ENCODE measurements at regions not wholly inside any gene's neighbourhood (a gene's known extent, or its start where the extent isn't known, plus 50 kb on each side); places are given as distances from the start of the nearest gene placed in this dataset.
"Not testable (repeated sequence)": the region's sequence is repeated elsewhere in the genome, so short reads cannot be mapped to it uniquely, and the experiment has no call there.

DNA sequence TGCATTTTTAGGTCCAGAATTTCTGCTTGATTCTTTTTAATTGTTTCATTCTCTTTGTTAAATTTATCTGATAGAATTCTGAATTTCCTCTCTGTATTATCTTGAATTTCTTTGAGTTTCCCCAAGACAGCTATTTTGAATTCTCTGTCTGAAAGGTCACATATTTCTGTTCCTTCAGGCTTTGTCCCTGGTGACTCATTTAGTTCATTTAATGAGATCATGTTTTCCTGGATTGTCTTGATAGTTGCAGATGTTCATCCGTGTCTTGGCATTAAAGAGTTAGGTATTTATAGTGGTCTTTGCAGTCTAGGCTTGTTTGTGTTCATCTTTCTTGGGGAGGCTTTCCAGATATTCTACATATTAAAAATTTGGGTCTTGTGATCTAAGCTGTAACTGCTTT is 694.8 kb upstream of the CCDC179 start:
- DNase-seq (ENCODE audit: low read depth in 3 of 3), result no peak

DNA sequence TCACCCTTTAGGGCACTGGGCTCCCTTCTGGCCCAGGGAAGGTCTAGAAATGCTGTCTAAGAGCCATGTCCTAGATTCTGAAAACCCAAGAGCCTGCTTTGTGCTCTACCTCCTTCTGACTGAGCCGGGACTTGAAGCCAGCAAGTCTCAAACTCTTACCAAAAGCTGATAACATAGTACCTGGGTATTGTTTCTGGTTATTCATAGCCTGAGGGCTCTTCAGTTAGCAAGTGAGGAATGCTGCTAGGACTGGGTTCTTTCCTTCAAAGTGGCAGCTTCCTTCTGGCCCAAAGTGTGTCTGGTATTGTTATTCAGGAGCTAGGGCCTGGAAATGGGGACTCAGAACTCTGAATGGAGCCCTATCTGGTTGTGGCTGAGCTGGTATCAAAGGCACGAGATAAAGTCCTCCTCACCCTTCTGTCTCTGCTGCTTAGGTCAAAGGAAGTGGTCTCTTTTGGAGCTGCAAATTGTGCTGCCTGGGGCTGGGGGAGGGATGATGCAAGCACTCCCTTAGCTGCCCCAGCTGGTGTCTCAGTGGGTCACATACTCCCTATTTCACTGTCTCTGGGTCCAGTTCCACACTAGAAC is 696.0 kb upstream of the CCDC179 start:
- no peak for DNase-seq (ENCODE audit: low read depth in 3 of 3)

DNA sequence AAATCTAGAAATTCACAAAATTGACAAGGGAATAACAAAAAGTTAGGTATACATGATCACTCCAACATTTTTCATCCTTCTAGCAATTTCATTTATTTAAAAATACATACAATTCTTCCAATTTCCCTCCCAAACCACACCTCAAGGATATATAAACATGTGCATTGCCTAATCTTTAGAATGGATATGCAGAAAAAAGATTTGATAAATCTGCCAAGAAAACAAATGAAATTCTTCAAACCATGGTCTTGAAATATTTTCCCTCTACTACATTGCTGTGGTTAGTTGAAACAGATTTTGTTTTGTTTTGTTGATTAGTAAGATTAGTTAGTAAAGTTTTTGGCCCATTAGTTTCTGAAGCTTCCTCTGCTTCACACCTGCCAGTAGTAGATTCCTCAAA is 703.3 kb upstream of the CCDC179 start:
- DNase-seq (ENCODE audit: low read depth in 3 of 3), result no peak

DNA sequence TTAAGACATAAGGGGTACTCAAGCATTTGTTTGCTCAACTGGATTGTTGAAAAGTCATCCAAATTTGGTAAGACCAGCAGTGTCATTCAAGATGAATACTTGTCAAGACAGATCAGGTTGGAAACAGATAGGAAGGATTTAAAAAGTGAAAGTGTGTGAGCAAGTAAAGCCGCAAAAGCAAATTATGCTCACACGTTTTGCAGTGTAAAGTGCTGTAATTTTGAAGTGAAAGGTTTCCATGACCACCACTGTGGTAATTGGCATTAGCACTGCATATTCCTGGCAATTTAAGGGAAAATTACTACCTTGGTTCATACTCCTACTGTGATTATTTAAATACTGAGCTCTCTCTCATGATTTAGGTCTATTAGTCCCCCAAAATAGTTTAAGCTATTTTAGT is 704.1 kb upstream of the CCDC179 start:
- no peak for DNase-seq (ENCODE audit: low read depth in 3 of 3)

DNA sequence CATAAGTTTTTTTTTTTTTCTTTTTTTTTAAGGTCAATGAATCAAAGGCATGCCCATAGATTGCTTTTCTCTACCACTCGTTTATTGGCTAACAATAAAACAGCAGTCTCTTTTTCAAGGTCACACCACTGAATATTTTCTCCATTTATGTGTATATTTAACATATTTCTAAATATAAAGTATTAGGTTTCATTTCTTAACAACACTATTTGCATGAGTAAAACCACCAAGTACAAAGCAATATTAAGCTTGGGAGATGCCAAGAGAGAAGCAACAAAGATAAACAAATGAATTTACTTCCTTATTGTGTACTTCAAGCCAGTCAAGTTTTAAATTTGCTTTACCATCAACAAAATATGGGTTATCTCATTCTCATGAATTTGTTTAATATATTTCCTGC is 708.9 kb upstream of the CCDC179 start:
- DNase-seq (ENCODE audit: low read depth in 3 of 3), result no peak

DNA sequence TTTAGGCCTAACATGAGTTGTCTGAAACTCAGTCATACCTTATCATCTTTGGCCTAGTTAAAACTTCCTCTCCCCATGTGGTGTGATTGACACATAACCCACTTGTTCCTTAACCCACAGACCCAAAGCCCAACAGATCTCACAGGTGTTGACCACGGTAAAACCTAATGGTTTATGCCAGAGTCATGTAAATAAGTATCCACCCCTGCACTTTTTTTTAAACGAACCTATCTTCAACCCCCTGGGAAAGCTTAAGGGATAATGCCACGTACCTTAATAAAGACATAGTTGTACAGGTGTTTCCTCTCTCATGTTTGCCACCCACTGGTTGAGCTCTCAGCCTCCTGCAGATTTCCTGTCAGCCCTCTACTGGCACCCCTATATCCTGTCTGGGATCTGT is 709.3 kb upstream of the CCDC179 start:
- no peak for DNase-seq (ENCODE audit: low read depth in 3 of 3)

DNA sequence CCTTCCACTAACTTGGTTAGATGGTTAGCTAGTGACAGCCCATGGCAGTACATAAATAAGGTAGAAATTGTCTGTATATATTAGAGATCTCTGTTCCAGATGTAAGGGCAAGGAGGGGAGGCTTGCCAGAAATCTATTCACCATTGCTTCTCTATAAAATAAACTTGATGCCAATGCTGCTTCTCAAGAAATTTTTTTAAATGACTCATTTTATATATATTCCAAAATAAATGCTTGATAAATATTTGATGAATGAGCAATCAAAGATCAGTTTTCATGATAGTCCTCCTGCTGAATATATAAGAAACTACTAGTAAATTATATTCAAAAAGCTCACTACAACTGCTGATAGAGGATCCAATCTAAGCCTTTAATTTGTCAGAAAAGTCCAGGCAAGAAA is 710.6 kb upstream of the CCDC179 start:
- DNase-seq (ENCODE audit: low read depth in 3 of 3), result no peak

DNA sequence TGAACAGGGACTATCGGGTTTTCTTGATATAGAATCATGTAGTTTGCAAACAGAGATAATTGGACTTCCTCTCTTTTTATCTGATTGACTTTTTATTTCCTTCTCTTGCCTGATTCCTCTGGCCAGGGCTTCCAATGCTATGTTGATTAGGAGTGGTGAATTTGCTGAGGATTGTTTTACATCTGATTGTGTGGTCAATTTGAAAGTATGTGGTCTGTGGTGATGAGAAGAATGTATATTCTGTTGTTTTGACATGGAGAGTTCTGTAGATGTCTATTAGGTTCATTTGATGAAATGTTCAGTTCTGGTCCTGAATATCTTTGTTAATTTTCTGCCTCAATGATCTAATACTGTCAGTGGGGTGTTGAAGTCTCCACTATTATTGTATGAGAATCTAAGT is 713.2 kb upstream of the CCDC179 start:
- DNase-seq (ENCODE audit: low read depth in 3 of 3), result no peak

DNA sequence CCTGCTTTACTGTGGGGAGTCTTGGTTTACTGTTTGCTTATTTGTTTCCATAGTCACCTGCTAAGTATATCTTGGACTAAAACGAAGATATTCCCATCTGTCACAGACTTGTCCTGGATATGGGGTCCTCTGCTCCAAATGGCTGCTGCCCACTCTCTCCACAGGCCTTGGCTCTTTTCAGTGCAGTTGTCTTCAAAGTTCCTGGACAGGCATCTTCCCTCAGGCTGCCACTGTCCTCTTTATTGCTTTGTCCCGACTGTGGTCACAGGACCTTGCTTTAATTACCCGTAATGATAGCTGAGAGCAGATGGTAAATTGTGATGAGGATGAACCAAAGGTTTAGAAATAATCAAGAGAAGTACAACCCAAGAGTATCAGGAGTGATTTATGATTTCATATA is 713.9 kb upstream of the CCDC179 start:
- DNase-seq (ENCODE audit: low read depth in 3 of 3), result no peak

DNA sequence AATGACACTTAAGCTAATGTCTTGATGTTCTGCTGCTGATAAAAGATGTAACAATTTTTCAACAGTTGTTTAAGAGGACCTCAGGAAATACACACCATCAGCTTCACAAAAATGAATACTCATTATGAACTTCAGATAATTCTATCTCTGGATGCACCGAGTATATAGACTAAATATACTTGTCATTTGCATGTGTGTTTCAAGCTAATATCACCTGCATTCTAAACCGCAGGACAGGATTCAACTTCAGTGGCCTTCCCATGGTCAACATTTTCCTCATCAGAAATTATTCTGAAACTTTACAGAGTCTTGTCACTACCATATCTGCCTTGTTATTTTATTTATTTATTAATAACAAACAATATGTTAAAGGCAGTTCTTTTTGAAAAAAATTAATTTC is 717.0 kb upstream of the CCDC179 start:
- DNase-seq (ENCODE audit: low read depth in 3 of 3), result no peak

DNA sequence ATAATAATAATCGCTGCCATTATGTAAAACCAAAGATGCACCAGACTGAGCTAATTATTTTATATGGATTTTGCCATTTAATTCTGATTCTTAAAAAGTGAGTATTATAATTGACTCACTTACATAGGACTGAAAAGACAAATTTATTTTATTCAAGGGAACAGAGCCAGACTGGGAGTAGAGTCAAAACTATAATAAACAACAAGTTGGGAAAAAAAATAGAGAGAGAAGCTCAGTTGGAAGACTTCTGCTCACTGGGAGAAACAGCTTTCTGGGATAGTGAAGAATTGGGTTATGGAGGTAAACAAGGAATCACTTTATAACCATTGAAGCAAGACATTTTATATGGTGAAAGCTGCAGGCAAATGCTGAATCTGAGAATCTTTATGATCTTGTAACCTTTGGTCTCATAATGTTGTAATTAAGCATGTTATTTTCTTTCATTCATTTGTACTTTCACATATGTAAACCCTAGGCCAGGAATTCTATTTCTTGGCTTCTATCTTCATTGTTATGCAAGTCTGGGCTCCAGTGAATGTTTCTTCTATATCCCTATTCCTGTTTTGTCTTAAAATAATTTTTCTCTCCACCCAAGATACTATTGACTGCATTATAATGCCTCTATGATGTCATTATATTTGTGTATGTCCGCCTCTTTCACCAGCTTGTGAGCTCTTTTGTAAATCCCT is 725.3 kb upstream of the CCDC179 start:
- DNase-seq (ENCODE audit: low read depth in 3 of 3), result no peak

DNA sequence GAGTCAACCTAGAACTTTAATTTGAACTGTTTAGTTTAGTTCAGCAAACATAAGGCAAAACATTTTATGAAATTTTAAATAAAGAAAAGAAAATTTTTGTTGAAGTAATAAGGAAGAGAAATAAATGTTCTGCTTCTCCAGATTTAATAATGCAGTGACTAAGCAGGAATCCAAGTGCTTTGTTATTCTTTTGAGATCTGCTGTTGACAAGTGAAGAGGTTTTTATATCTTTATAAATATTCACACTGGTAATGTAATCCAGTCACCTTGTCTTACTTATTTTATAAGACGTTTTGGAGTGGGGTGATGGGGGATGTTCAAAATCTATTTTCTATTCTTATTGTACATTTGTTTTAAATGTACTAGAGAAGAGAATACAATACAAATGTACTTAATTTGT is 725.9 kb upstream of the CCDC179 start:
- no peak for DNase-seq (ENCODE audit: low read depth in 3 of 3)

DNA sequence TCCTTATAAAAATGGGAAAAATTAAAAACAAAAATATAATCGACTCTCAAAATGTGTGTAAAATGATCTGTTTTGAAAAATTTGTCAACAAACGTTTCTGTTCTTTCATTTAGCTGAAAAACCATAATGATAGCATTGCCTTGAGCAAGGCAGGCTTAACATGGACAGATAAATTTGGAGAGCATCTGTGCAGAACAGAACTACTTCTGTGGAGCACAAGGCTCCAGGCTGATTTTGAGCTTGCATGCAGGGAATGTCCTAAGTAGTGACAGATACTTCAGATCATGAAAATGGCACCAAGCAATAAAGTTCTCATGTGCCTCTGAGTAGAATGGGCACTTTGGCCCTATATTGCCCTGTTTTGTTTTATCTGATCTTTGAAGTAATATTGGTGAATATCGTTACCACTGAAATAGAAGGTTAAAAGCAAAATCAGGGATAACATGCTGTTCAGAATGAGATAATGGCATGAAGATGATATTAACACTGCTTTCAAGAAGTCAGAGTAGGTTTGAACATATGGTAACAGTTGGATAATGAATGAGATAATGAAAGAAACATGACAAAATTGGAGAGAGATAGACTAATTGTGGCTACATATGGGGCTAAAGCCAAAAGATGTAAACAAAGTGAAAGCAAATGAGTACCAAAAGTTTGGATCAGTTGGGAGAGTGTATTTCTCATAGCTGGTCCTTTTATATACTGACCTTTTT is 730.5 kb upstream of the CCDC179 start:
- no peak for DNase-seq (ENCODE audit: low read depth in 3 of 3)

DNA sequence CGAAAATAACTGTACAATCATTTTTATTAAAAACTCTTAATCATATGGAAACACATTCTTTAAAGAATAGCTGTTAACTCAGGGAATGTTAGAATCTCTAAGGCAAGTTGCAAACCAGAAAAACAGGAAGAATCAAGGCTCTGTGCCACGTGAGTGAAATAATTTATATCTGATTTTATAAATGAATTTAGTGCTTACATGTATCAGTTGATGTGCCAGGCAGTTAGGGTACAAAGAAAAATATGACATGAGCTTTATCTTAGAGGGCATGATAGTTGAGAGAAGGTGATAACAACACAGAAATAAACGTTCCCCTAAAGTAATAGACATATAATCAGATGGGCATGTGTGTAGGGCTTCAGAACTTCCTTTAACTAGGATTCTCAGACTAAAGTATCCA is 734.5 kb upstream of the CCDC179 start:
- no peak for DNase-seq (ENCODE audit: low read depth in 3 of 3)

DNA sequence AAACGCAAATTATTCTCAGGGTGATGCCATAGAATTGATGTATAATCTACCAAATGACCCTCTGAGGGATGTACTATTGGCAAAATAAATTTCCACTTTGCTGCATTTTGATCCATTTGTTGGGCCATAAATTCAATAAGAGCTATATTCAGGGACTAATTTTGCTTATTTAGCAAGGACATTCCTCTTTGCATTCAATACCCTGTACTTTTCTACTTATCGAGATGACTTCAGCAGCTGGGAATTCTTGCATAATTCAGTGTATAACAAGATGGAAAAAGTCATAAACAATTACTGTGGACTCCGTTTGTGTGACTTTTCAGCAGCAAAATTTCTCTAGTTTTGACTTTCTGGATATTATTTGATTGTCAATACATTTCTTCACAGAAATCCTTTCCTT is 744.7 kb upstream of the CCDC179 start:
- DNase-seq (ENCODE audit: low read depth in 3 of 3), result no peak

DNA sequence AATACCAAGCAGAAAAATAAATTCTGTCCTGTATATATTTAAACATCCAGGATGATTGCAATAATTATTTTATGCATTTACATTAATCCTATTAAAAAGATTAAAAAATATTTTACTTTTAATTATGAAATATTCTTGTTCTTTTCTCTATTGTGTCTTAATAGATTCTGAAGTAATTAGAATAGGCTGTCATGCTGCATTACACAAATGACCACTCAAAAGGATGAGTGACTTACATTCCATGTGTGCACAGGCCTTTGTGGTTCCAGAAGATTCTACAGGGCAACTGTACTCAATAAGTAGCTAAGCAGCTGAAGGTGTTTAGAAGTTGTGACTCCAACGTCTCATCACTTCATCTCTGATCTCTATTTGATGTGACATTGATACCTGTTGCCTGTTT is 745.9 kb upstream of the CCDC179 start:
- no peak for DNase-seq (ENCODE audit: low read depth in 3 of 3)

DNA sequence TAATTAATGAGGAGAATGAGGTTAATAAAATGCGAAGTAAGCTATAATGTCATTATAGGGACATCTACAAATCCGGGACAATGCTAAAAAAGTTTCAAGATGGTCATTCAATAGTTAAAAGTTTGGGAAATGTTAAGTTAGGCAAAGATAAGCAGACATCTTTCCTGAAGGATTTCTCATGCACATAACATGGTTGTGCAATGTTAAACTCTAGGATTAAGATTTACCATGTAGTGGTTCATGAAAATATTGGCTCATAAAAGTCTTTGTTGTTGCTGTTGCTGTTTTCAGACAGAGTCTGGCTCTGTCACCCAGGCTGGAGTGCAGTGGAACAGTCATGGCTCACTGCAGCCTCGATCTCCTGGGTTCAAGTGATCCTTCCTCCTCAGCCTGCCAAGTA is 751.5 kb upstream of the CCDC179 start:
- DNase-seq (ENCODE audit: low read depth in 3 of 3), result no peak

DNA sequence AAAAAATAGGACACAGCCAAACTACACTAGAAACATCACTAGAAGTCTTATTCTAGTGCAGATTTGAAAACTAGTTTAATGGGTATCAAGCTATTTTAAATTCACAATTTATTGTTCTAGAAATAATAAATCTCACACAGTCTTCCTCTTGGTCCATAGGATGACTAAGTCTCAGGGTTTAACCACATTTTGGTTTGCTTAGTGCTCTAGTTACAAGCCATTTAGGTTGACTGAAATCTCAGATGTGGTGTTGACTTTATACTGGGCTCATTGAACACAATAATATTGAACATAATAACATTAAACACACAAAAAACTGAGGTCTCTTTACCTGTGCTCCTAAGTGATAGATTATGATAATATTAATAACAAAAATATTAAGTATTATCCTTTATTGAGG is 760.3 kb upstream of the CCDC179 start:
- no peak for DNase-seq (ENCODE audit: low read depth in 3 of 3)

DNA sequence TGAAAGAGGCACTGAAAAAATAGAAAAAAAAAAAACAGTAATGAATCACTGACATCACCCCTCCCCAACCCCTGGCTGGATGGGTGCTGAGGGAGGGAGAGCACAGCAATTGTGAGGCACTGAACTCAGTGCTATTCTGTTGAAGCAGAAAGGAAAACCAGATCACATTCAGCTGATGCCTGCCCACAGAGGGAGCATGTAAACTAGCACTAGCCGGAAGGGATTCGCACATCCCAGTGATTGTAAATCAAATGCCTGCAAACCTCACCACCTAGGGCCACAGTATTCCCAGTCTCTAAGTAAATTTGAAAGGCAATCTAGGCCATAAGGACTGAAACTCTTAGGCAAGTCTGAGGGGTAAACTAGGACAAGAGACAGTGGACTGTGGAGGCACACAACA is 772.0 kb upstream of the CCDC179 start:
- DNase-seq (ENCODE audit: low read depth in 3 of 3), result no peak

DNA sequence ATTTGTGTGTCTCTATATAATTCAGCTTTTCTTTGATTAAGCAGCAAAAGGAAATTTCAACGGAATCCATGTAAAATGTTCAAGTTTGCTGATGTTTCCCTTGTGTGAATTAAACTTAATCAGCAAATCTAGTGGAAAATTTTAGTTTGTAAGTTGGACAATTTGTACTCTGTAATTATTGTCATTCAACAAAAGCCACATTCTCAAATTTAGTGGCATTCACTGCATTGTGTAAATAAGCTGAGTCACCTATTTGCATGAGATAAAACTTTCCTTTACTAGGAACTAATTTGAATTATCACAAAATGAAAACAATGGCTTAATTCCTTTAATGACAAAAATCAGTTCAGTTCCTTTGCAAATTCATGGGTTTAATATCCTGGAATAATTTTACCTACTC is 784.2 kb upstream of the CCDC179 start:
- DNase-seq (ENCODE audit: low read depth in 3 of 3), result no peak

DNA sequence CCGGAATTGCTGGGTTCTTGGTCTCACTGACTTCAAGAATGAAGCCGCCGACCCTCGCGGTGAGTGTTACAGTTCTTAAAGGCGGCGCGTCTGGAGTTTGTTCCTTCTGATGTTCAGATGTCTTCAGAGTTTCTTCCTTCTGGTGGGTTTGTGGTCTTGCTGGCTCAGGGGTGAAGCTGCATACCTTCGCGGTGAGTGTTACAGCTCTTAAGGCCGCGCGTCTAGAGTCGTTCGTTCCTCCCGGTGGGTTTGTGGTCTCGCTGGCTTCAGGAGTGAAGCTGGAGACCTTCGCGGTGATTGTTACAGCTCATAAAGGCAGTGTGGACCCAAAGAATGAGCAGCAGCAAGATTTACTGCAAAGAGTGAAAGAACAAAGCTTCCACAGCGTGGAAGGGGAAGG is 792.1 kb upstream of the CCDC179 start:
- DNase-seq (ENCODE audit: low read depth in 3 of 3), result not testable (repeated sequence)

DNA sequence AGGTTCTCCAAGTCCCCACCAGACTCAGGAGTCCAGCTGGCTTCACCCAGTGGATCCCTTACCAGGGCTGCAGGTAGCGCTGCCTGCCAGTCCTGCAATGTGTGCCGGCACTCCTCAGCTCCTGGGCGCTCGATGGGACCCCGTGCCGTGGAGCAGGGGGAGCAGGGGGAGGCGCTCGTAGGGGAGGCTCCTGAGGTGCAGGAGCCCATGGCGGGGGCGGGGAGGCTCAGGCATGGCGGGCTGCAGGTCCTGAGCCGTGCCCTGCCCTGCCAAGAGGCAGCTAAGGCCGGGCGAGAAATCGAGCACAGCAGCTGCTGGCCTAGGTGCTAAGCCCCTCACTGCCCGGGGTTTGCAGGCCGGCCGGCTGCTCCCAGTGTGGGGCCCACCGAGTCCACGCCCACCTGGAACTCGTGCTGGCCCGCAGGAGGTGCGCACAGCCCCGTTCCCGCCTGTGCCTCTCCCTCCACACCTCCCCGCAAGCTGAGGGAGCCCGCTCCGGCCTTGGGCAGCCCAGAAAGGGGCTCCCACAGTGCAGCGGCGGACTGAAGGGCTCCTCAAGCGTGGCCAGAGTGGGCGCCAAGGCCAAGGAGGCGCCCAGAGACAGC is 792.9 kb upstream of the CCDC179 start:
- no peak for DNase-seq (ENCODE audit: low read depth in 3 of 3)

DNA sequence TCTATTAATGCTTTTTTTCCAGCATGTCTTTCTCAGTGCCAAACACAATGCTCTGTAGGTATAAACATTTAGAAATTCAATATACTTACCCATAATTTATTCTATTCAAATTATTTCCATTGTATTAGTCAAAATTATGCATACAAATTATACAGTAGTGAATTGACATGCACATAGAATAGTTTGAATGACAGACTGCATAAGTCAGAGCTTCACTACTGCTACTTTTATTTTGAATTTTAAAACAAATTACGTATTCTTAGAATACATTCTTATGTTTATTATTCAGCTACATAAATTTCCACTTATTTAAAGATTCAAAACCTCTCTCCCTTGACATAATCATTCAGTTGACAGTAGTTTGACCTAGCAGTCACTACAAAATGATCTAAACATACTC is 808.0 kb upstream of the CCDC179 start:
- DNase-seq (ENCODE audit: low read depth in 3 of 3), result no peak
